Fibroblast of skin of back (primary cell): ENCODE measurements at regions not wholly inside any gene's neighbourhood (a gene's known extent, or its start where the extent isn't known, plus 50 kb on each side); places are given as distances from the start of the nearest gene placed in this dataset.
"Not testable (repeated sequence)": the region's sequence is repeated elsewhere in the genome, so short reads cannot be mapped to it uniquely, and the experiment has no call there.

Source experiments
- DNase-seq: peaks from one replicate; pipeline ENCODE4 v3.0.0-alpha.2; 2013

GRCh38 chr5:125439243-125439642 lies 692.8 kb upstream of the ZNF608 start:
- DNase-seq, result no peak

GRCh38 chr5:125440905-125441304 lies 694.5 kb upstream of the ZNF608 start:
- no peak for DNase-seq

GRCh38 chr5:125446986-125447385 lies 700.5 kb upstream of the ZNF608 start:
- peak; percentile 70 for DNase-seq

- no peak for DNase-seq
Measured at GRCh38 chr5:125450771-125451170, 704.3 kb upstream of the ZNF608 start.

- DNase-seq, result no peak
Measured at GRCh38 chr5:125451622-125452021, 705.2 kb upstream of the ZNF608 start.

- DNase-seq, result no peak
Measured at GRCh38 chr5:125452991-125453390, 706.6 kb upstream of the ZNF608 start.

- DNase-seq, result peak; percentile 39
Measured at GRCh38 chr5:125455041-125455440, 708.6 kb upstream of the ZNF608 start.

GRCh38 chr5:125456005-125456404 lies 709.6 kb upstream of the ZNF608 start:
- not testable (repeated sequence) for DNase-seq

GRCh38 chr5:125457617-125458016 lies 711.2 kb upstream of the ZNF608 start:
- DNase-seq, result no peak

- not testable (repeated sequence) for DNase-seq
Measured at GRCh38 chr5:125458949-125459348, 712.5 kb upstream of the ZNF608 start.

- no peak for DNase-seq
Measured at GRCh38 chr5:125461641-125462072, 715.2 kb upstream of the ZNF608 start.

- DNase-seq, result peak; percentile 38
Measured at GRCh38 chr5:125463466-125464092, 717.1 kb upstream of the ZNF608 start.

GRCh38 chr5:125464847-125465432 lies 718.5 kb upstream of the ZNF608 start:
- DNase-seq, result no peak

- DNase-seq, result no peak
Measured at GRCh38 chr5:125465703-125466102, 719.3 kb upstream of the ZNF608 start.

- no peak for DNase-seq
Measured at GRCh38 chr5:125467222-125467621, 720.8 kb upstream of the ZNF608 start.

GRCh38 chr5:125470280-125470902 lies 724.0 kb upstream of the ZNF608 start:
- DNase-seq, result no peak

- DNase-seq, result peak; percentile 57
Measured at GRCh38 chr5:125476901-125477585, 730.6 kb upstream of the ZNF608 start.

GRCh38 chr5:125477586-125477975 lies 731.1 kb upstream of the ZNF608 start:
- no peak for DNase-seq

- no peak for DNase-seq
Measured at GRCh38 chr5:125478599-125478998, 732.2 kb upstream of the ZNF608 start.

GRCh38 chr5:125480911-125481310 lies 734.5 kb upstream of the ZNF608 start:
- DNase-seq, result peak; percentile 7

- DNase-seq, result no peak
Measured at GRCh38 chr5:125481506-125482465, 735.3 kb upstream of the ZNF608 start.

GRCh38 chr5:125483609-125484008 lies 737.2 kb upstream of the ZNF608 start:
- DNase-seq, result no peak
